Thoracic aorta (tissue), 2 donors: ENCODE measurements at regions not wholly inside any gene's neighbourhood (a gene's known extent, or its start where the extent isn't known, plus 50 kb on each side); places are given as distances from the start of the nearest gene placed in this dataset.
"Not testable (repeated sequence)": the region's sequence is repeated elsewhere in the genome, so short reads cannot be mapped to it uniquely, and the experiment has no call there.

Experiments used
- ATAC-seq: fragments of 150-250 bp; one replicate; pipeline ENCODE4 v1.8.0; 2017; ENCODE audit warnings: low read depth; ENCODE audit not compliant: insufficient number of reproducible peaks, low FRiP score
- DNase-seq: peaks from one replicate; pipeline ENCODE4 v3.0.0-alpha.2; 2020; ENCODE audit warnings: low spot score
- H3K27ac ChIP-seq, 2 donors: fragments of 200-600 bp; sonication (generic); 1 replicate in 1 of 2; 2 replicates in 1 of 2; pipeline ENCODE4 v1.5.1; 2016; ENCODE audit warnings: mild to moderate bottlenecking in 2 of 2, moderate library complexity in 2 of 2
- H3K27me3 ChIP-seq: fragments of 200-600 bp; sonication (generic); replicated peaks from 2 replicates; pipeline ENCODE4 v1.6.0; 2016; ENCODE audit warnings: mild to moderate bottlenecking; ENCODE audit not compliant: insufficient read depth
- H3K36me3 ChIP-seq: fragments of 200-600 bp; sonication (generic); one replicate; pipeline ENCODE4 v1.5.1; 2016
- H3K4me1 ChIP-seq, 2 donors: fragments of 200-600 bp; sonication (generic); 1 replicate in 1 of 2; 2 replicates in 1 of 2; pipeline versions ENCODE4 v1.5.1 to v1.6.0; 2016; ENCODE audit warnings: low read depth in 2 of 2, mild to moderate bottlenecking in 1 of 2; ENCODE audit not compliant: control insufficient read depth in 1 of 2
- H3K4me3 ChIP-seq: fragments of 200-600 bp; sonication (generic); 2 replicates; pipeline ENCODE4 v1.5.1; 2016; ENCODE audit warnings: mild to moderate bottlenecking
- H3K9me3 ChIP-seq: fragments of 200-600 bp; sonication (generic); 2 replicates; pipeline ENCODE4 v1.5.1; 2016
- TF ChIP-seq, protein P1 (sequence below): fragments of 200-600 bp; sonication (generic); IDR thresholded peaks from one replicate; pipeline ENCODE4 v1.5.1; 2019; ENCODE audit warnings: antibody characterized with exemption

DNA sequence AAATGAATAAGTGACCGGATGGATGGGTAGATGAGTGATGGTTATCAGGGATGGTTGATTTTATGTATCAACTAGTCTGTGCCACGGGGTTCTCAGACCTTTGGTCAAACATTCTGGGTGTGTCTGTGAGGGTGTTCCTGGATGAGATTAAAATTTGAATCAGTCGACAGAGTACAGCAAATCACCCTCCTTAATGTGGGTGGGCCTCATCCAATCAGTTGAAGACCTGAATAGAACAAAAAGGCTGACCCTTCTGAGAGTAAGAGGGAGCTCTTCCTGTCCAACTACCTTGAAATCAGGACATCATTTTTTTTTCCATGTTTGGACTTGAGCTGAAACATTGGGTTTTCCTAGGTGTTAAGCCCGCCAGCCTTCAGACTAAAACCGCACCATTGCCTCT lies 136.4 kb upstream of the ATXN1 start:
- DNase-seq (no peak), ATAC-seq (no peak)
- Histone ChIP-seq H3K4me3 (no peak overlapping the region), H3K9me3 (peaks cover 15% of the 10 kb centered on the region), H3K36me3 (no peaks in the 10 kb centered on the region), H3K27me3 (no peaks in the 10 kb centered on the region), H3K4me1 (no peaks in the 10 kb centered on the region), H3K27ac (no peak overlapping the region)
- TF ChIP-seq, protein P1, sequence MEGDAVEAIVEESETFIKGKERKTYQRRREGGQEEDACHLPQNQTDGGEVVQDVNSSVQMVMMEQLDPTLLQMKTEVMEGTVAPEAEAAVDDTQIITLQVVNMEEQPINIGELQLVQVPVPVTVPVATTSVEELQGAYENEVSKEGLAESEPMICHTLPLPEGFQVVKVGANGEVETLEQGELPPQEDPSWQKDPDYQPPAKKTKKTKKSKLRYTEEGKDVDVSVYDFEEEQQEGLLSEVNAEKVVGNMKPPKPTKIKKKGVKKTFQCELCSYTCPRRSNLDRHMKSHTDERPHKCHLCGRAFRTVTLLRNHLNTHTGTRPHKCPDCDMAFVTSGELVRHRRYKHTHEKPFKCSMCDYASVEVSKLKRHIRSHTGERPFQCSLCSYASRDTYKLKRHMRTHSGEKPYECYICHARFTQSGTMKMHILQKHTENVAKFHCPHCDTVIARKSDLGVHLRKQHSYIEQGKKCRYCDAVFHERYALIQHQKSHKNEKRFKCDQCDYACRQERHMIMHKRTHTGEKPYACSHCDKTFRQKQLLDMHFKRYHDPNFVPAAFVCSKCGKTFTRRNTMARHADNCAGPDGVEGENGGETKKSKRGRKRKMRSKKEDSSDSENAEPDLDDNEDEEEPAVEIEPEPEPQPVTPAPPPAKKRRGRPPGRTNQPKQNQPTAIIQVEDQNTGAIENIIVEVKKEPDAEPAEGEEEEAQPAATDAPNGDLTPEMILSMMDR, result no peak

DNA sequence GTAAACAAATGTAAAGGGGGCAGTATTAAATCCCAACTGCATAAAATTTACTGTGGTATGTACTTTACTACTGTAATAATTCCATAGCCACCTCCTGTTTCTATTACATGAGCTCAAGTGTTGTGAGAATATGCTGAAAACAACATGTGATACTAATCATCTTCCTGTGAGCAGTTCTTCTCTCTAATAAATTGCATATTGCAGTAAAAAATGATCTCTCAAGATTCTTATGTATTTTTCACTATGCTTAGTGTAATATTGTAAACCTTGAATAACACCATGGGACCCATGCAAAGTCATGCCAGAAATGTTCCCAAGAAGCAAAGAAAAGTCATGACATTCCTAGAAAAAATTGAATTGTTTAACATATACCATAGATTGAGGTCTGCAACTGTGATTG lies 133.0 kb upstream of the ATXN1 start:
- no peak for DNase-seq
- Histone ChIP-seq H3K4me1 (no peaks in the 10 kb centered on the region), H3K27ac (no peak overlapping the region), H3K36me3 (no peaks in the 10 kb centered on the region), H3K4me3 (no peak overlapping the region), H3K9me3 (peaks cover 15% of the 10 kb centered on the region), H3K27me3 (no peaks in the 10 kb centered on the region)
- TF ChIP-seq, protein P1, result no peak
- no peak for ATAC-seq

- H3K27me3 ChIP-seq, H3K4me1 ChIP-seq, ATAC-seq, H3K27ac ChIP-seq, DNase-seq, H3K4me3 ChIP-seq, H3K36me3 ChIP-seq: not testable (repeated sequence)
- peaks cover 15% of the 10 kb centered on the region for H3K9me3 ChIP-seq
These were observed 129.8 kb upstream of the ATXN1 start for GRCh38 chr6:16891110-16891509.

GRCh38 chr6:16885411-16886160 lies 124.3 kb upstream of the ATXN1 start:
- TF ChIP-seq, protein P1, result no peak
- no peaks in the 10 kb centered on the region for H3K4me1 ChIP-seq

DNA sequence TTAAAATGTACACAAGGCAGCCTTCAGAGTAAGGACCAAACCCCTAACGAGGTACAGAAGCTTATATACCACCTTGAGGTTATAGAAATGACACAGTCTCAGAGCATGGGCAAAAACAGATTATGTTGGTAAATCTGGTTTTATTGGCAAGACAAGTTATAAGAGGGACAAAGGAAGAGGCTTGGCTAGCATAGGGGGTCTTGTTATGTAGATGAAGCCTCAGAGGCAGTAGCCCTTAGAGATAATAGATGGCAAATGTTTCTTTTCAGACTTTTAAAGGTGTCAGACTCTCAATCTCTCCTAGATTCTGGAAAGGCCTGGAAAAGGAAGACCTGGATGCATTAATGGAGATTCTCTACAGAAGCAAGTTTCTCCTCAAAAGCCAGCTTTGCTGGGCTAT lies 123.3 kb upstream of the ATXN1 start:
- no peak overlapping the region for H3K27ac ChIP-seq
- H3K36me3 ChIP-seq, result no peaks in the 10 kb centered on the region
- H3K4me1 ChIP-seq, result no peaks in the 10 kb centered on the region
- DNase-seq, result no peak
- no peaks in the 10 kb centered on the region for H3K27me3 ChIP-seq
- no peaks in the 10 kb centered on the region for H3K9me3 ChIP-seq
- TF ChIP-seq, protein P1, result no peak
- H3K4me3 ChIP-seq, result no peak overlapping the region
- no peak for ATAC-seq

More at GRCh38 chr6:16885411-16886160, 124.3 kb upstream of the ATXN1 start:
- H3K9me3 ChIP-seq, result no peaks in the 10 kb centered on the region
- no peak for DNase-seq
- H3K27ac ChIP-seq, result no peak overlapping the region
- no peak for ATAC-seq
- no peak overlapping the region for H3K4me3 ChIP-seq
- H3K36me3 ChIP-seq, result no peaks in the 10 kb centered on the region
- H3K27me3 ChIP-seq, result no peaks in the 10 kb centered on the region

DNA sequence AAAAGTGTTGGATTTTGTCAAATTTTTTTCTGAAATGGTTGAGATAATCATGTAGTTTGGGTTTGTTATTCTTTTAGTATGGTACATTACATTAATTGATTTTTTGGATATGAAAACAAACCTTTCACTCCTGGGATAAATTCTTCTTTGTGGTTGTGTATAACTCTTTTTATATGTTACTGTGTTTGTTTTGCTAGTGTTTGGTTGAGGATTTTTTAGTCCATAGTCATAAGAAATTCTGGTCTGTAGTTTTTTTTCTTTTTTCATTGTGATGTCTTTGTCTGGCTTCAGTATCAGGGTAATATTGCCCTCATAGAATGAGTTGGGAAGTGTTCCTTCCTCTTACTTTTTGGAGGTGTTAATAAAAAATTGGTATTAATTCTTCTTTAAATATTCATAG lies 122.2 kb upstream of the ATXN1 start:
- H3K4me3 ChIP-seq, result no peak overlapping the region
- no peaks in the 10 kb centered on the region for H3K9me3 ChIP-seq
- no peak for DNase-seq
- H3K36me3 ChIP-seq, result no peaks in the 10 kb centered on the region
- no peaks in the 10 kb centered on the region for H3K27me3 ChIP-seq
- no peak overlapping the region for H3K27ac ChIP-seq
- no peaks in the 10 kb centered on the region for H3K4me1 ChIP-seq
- ATAC-seq, result no peak
- TF ChIP-seq, protein P1, result no peak
